ENCODE measurements at regions not wholly inside any gene's neighbourhood (a gene's known extent, or its start where the extent isn't known, plus 50 kb on each side); places are given as distances from the start of the nearest gene placed in this dataset.

GRCh38 chr10:37680716-37681616 is 176.4 kb downstream of the ZNF248 start:
- FAIRE-seq = no peak
- BruUV-seq (replicated peaks) = no TSS peak
- Histone ChIP-seq H3K27ac (ENCODE audit: extremely low read length, insufficient read depth, low read length) (no peak overlapping the region), H3K27me3 (ENCODE audit: control insufficient read depth in 1 of 2, insufficient read depth in 2 of 2, low read length in 2 of 2) (no peaks in the 10 kb centered on the region; a peak in 1 of 5 replicates), H2AFZ (ENCODE audit: low read length) (no peak overlapping the region), H3K4me1 (ENCODE audit: insufficient read depth, low read length) (no peaks in the 10 kb centered on the region), H3K9ac (ENCODE audit: insufficient read depth, low read depth, low read length) (no peak overlapping the region), H3K4me2 (ENCODE audit: low read depth, low read length) (no peak overlapping the region), H3K4me3 (replicated peaks in 1 of 3; ENCODE audit: insufficient read depth in 1 of 3, low read depth in 2 of 3, low read length in 3 of 3) (no peak overlapping the region), H3K9me3 (ENCODE audit: low read length) (no peaks in the 10 kb centered on the region), H3K79me2 (ENCODE audit: insufficient read depth, low read length) (no peaks in the 10 kb centered on the region), H3K36me3 (replicated peaks in 1 of 2; ENCODE audit: control insufficient read depth in 1 of 2, insufficient read depth in 2 of 2, low read length in 2 of 2) (no peaks in the 10 kb centered on the region), H4K20me1 (ENCODE audit: insufficient read depth, low read length) (no peaks in the 10 kb centered on the region)
- DNase-seq (ENCODE audit: low spot score) = no peak
- no peak for ATAC-seq
- in situ Hi-C loops (cut with HindIII; ENCODE audit: extremely low pct_ligation_motif_present, low pct_unique_long_range_greater_than_20kb) (no loop called here), intact Hi-C loops (cut with micrococcal nuclease; ENCODE audit: unreplicated experiment) (no loop called here)
- TF ChIP-seq CREB1 (IDR thresholded peaks at IDR 0.05) (peak; percentile 84), CREB1 (CRISPR knock-in tag; IDR thresholded peaks at IDR 0.05) (no peak), ZNF296 (CRISPR knock-in tag; conservative IDR thresholded peaks at IDR 0.05) (no peak)
- WGBS (ENCODE audit: low lambda C conversion rate) = 63% methylated on average over 19 of the region's 52 CpGs
- CTCF ChIA-PET (ENCODE audit: low intra/inter-chr PET ratio, low total read pairs) = no interaction called here
- POLR2A ChIA-PET = no interaction called here

- Histone ChIP-seq H3K4me1 (ENCODE audit: insufficient read depth, low read length) (no peaks in the 10 kb centered on the region), H3K4me3 (replicated peaks in 1 of 3; ENCODE audit: insufficient read depth in 1 of 3, low read depth in 2 of 3, low read length in 3 of 3) (no peak overlapping the region), H4K20me1 (ENCODE audit: insufficient read depth, low read length) (no peaks in the 10 kb centered on the region), H3K9ac (ENCODE audit: insufficient read depth, low read depth, low read length) (no peak overlapping the region), H3K79me2 (ENCODE audit: insufficient read depth, low read length) (no peaks in the 10 kb centered on the region), H3K9me3 (ENCODE audit: low read length) (no peaks in the 10 kb centered on the region), H3K36me3 (replicated peaks in 1 of 2; ENCODE audit: control insufficient read depth in 1 of 2, insufficient read depth in 2 of 2, low read length in 2 of 2) (no peaks in the 10 kb centered on the region), H3K4me2 (ENCODE audit: low read depth, low read length) (no peak overlapping the region), H2AFZ (ENCODE audit: low read length) (no peak overlapping the region), H3K27ac (ENCODE audit: extremely low read length, insufficient read depth, low read length) (no peak overlapping the region), H3K27me3 (ENCODE audit: control insufficient read depth in 1 of 2, insufficient read depth in 2 of 2, low read length in 2 of 2) (no peaks in the 10 kb centered on the region; a peak in 1 of 5 replicates)
- WGBS (ENCODE audit: low lambda C conversion rate) = 71% methylated on average over 25 of the region's 30 CpGs
- DNase-seq (ENCODE audit: low spot score) (no peak), FAIRE-seq (no peak), ATAC-seq (peak; percentile 22; the same call in 2 of the 3 replicates)
- in situ Hi-C loops (cut with HindIII; ENCODE audit: extremely low pct_ligation_motif_present, low pct_unique_long_range_greater_than_20kb) = no loop called here
- ChIA-PET POLR2A (no interaction called here), CTCF (ENCODE audit: low intra/inter-chr PET ratio, low total read pairs) (no interaction called here)
- no TSS peak for BruUV-seq (replicated peaks)
- intact Hi-C loops (cut with micrococcal nuclease; ENCODE audit: unreplicated experiment) = no loop called here
- TF ChIP-seq RBFOX2 (IDR thresholded peaks at IDR 0.05; ENCODE audit: low read depth, low read length) (no peak), ZFP90 (CRISPR knock-in tag; IDR thresholded peaks at IDR 0.05; ENCODE audit: borderline replicate concordance) (no peak), ZNF510 (CRISPR knock-in tag; IDR thresholded peaks at IDR 0.05; ENCODE audit: low read depth) (no peak), ZNF33B (CRISPR knock-in tag; IDR thresholded peaks at IDR 0.05) (no peak), ZBTB42 (CRISPR knock-in tag; IDR thresholded peaks at IDR 0.05) (no peak), ZNF367 (CRISPR knock-in tag; IDR thresholded peaks at IDR 0.05; ENCODE audit: borderline replicate concordance) (no peak), FOXM1 (CRISPR knock-in tag; IDR thresholded peaks at IDR 0.05) (no peak), ZBTB1 (CRISPR knock-in tag; IDR thresholded peaks at IDR 0.05; ENCODE audit: borderline replicate concordance) (no peak), AKNA (CRISPR knock-in tag; IDR thresholded peaks at IDR 0.05; ENCODE audit: borderline replicate concordance) (no peak), RBAK (CRISPR knock-in tag; IDR thresholded peaks at IDR 0.05) (no peak), ZNF550 (CRISPR knock-in tag; IDR thresholded peaks at IDR 0.05; ENCODE audit: borderline replicate concordance) (no peak), FOXA1 (IDR thresholded peaks at IDR 0.05) (no peak), FOXA1 (CRISPR knock-in tag; IDR thresholded peaks at IDR 0.05) (no peak)
Observed at GRCh38 chr10:37680243-37680683, 177.1 kb downstream of the ZNF248 start.

All from HepG2 (cell line).